Upper lobe of left lung (tissue), 6 donors: ENCODE measurements at regions not wholly inside any gene's neighbourhood (a gene's known extent, or its start where the extent isn't known, plus 50 kb on each side); places are given as distances from the start of the nearest gene placed in this dataset.

Experiments
- ATAC-seq, 2 donors: fragments of 200-7000 bp; cut with Tn5 transposase; one replicate each; pipeline ENCODE4 v1.9.1; 2022; ENCODE audit warnings: mild to moderate bottlenecking in 2 of 2, moderate library complexity in 2 of 2; ENCODE audit not compliant: low FRiP score in 2 of 2
- DNase-seq, 2 donors: peaks; one replicate each; pipeline ENCODE4 v3.0.0-alpha.2; 2019 to 2020
- H3K27ac ChIP-seq, 4 donors: fragments of 200-600 bp; sonication (generic); one replicate each; pipeline ENCODE4 v1.5.1; 2016 to 2019
- H3K27me3 ChIP-seq, 4 donors: fragments of 200-600 bp; sonication (generic); one replicate each; pipeline ENCODE4 v1.5.1; 2017 to 2019
- H3K36me3 ChIP-seq, 4 donors: fragments of 200-600 bp; sonication (generic); one replicate each; pipeline ENCODE4 v1.5.1; 2016 to 2019
- H3K4me1 ChIP-seq, 4 donors: fragments of 200-600 bp; sonication (generic); one replicate each; pipeline ENCODE4 v1.5.1; 2018 to 2019
- H3K4me3 ChIP-seq, 4 donors: fragments of 200-600 bp; sonication (generic); one replicate each; pipeline ENCODE4 v1.5.1; 2017 to 2019; ENCODE audit warnings: mild to moderate bottlenecking in 2 of 4, moderate library complexity in 1 of 4
- H3K9me3 ChIP-seq, 4 donors: fragments of 200-600 bp; sonication (generic); one replicate each; pipeline ENCODE4 v1.5.1; 2018 to 2019
- CTCF ChIP-seq, 6 experiments: fragments of 450-650 bp in 4 of 6; fragments of 200-600 bp in 2 of 6; sonication (generic) in 2 of 6; IDR thresholded peaks; one replicate each; pipeline ENCODE4 v1.5.1; 2016 to 2019; ENCODE audit warnings: antibody characterized with exemption in 6 of 6
- EP300 ChIP-seq, 4 donors: sonication (generic); formaldehyde crosslinking; IDR thresholded peaks; one replicate each; pipeline ENCODE4 v1.5.1; 2017; ENCODE audit warnings: antibody characterized with exemption in 4 of 4, control low read depth in 2 of 4
- POLR2A ChIP-seq, 4 donors: fragments of 450-650 bp; IDR thresholded peaks; one replicate each; pipeline ENCODE4 v1.5.1; 2016 to 2017; ENCODE audit warnings: antibody characterized with exemption in 4 of 4, mild to moderate bottlenecking in 2 of 4
- POLR2AphosphoS5 ChIP-seq, 2 donors: sonication (generic); formaldehyde crosslinking; IDR thresholded peaks; one replicate each; pipeline ENCODE4 v1.5.1; 2017; ENCODE audit warnings: antibody characterized with exemption in 2 of 2
- WGBS, 2 donors: methylation state at CpG; one replicate each; pipeline ENCODE4 v1.1.5; 2017 to 2018; 5-methylcytosine and 5-hydroxymethylcytosine counted together
- donor health status: DM: no; HTN: no; CAD: no; lungs with moderate emphysema.
- donor health status: DM: no; HTN: yes; CAD: no; lungs with severe emphysema.

GRCh38 chr3:150255826-150256225 is 152.3 kb upstream of the TSC22D2 start:
- DNase-seq (no peak), ATAC-seq (no peak)
- Histone ChIP-seq H3K36me3 (no peaks in the 10 kb centered on the region), H3K4me3 (no peak overlapping the region), H3K4me1 (peaks cover 0 to 3% (median 0%) of the 10 kb centered on the region in 4 donors), H3K9me3 (no peaks in the 10 kb centered on the region), H3K27ac (no peak overlapping the region), H3K27me3 (no peaks in the 10 kb centered on the region)
- TF ChIP-seq EP300 (IDR thresholded peaks at IDR 0.05) = no peak
- no peak for TF ChIP-seq POLR2A (IDR thresholded peaks at IDR 0.05)
- TF ChIP-seq CTCF (IDR thresholded peaks at IDR 0.05) = no peak
- TF ChIP-seq POLR2AphosphoS5 (IDR thresholded peaks at IDR 0.05) = no peak

- Histone ChIP-seq H3K27ac (peak overlapping the region in 2 of 4 donors; percentile 9 to 37), H3K9me3 (no peaks in the 10 kb centered on the region), H3K27me3 (no peaks in the 10 kb centered on the region), H3K36me3 (no peaks in the 10 kb centered on the region), H3K4me1 (peaks cover 0 to 3% (median 0%) of the 10 kb centered on the region in 4 donors), H3K4me3 (no peak overlapping the region)
- ATAC-seq (peak in 1 of 2 donors; percentile 10), DNase-seq (no peak)
- TF ChIP-seq EP300 (IDR thresholded peaks at IDR 0.05) = no peak
- no peak for TF ChIP-seq POLR2AphosphoS5 (IDR thresholded peaks at IDR 0.05)
- WGBS, 2 donors = 49 to 69% methylated on average over 3 of the region's 3 CpGs
Measured at GRCh38 chr3:150255413-150255812, 152.7 kb upstream of the TSC22D2 start.

DNA sequence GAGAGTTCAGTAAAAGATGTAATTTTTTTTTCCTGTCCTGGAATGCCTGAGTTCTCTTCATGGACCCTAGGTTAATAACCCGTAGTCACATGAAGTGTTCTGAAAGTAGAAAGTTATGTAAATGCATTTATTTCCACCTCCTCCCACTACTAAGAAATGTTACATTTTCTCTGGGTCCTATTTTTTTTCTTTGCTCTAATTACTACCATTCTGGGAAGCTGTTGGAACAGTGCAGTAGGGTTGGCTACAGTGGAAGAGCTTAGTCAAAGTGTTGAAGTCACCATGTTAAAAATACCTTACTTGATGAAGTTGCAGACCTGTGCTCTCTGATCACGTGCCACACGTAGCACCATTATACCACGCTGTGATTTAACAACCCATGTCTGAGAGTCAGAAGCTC is 153.8 kb upstream of the TSC22D2 start:
- WGBS, 2 donors = 78 to 89% methylated on average over 4 of the region's 4 CpGs
- DNase-seq (no peak), ATAC-seq (no peak)
- peaks cover 0 to 3% (median 0%) of the 10 kb centered on the region in 4 donors for H3K4me1 ChIP-seq
- TF ChIP-seq POLR2A (IDR thresholded peaks at IDR 0.05) = no peak
- no peak for TF ChIP-seq CTCF (IDR thresholded peaks at IDR 0.05)
- TF ChIP-seq POLR2AphosphoS5 (IDR thresholded peaks at IDR 0.05) = no peak
- no peak overlapping the region for H3K4me3 ChIP-seq
- H3K27me3 ChIP-seq = no peaks in the 10 kb centered on the region
- H3K36me3 ChIP-seq = no peaks in the 10 kb centered on the region
- no peaks in the 10 kb centered on the region for H3K9me3 ChIP-seq
- no peak overlapping the region for H3K27ac ChIP-seq

DNA sequence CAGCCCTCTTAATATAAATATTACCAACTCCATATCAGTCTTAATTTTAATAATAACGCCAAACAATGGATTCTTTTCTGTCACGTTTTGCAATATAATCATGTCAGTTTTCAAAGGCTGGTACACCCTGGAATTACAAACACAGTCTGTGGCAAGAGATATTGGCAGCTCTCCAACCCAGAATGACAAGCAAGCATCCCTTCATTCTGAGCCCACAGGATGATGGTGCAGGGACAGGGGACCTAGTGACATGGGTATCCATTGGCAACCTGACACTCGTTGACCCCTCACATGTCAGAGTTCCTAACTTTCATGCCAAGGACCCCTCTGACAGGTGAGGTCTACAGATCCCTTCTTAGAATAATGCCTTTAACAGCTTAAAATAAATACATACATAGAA is 154.5 kb upstream of the TSC22D2 start:
- no peak overlapping the region for H3K4me3 ChIP-seq
- DNase-seq = peak in 1 of 2 donors; percentile 28
- H3K36me3 ChIP-seq = no peaks in the 10 kb centered on the region
- no peak for ATAC-seq
- no peaks in the 10 kb centered on the region for H3K27me3 ChIP-seq
- no peaks in the 10 kb centered on the region for H3K9me3 ChIP-seq
- WGBS, 2 donors = 29 to 38% methylated on average over 3 of the region's 3 CpGs
- H3K27ac ChIP-seq = no peak overlapping the region
- TF ChIP-seq POLR2A (IDR thresholded peaks at IDR 0.05) (no peak), POLR2AphosphoS5 (IDR thresholded peaks at IDR 0.05) (no peak), EP300 (IDR thresholded peaks at IDR 0.05) (no peak), CTCF (IDR thresholded peaks at IDR 0.05) (no peak)
- peaks cover 0 to 3% (median 0%) of the 10 kb centered on the region in 4 donors for H3K4me1 ChIP-seq

- H3K27me3 ChIP-seq = no peaks in the 10 kb centered on the region
- H3K4me1 ChIP-seq = peaks cover 0 to 3% (median 0%) of the 10 kb centered on the region in 4 donors
- DNase-seq (no peak), ATAC-seq (no peak)
- 39 to 46% methylated on average over 2 of the region's 2 CpGs for whole genome bisulfite sequencing, 2 donors
- TF ChIP-seq EP300 (IDR thresholded peaks at IDR 0.05) (no peak), POLR2AphosphoS5 (IDR thresholded peaks at IDR 0.05) (no peak), POLR2A (IDR thresholded peaks at IDR 0.05) (no peak), CTCF (IDR thresholded peaks at IDR 0.05) (no peak)
- H3K27ac ChIP-seq = no peak overlapping the region
- no peaks in the 10 kb centered on the region for H3K36me3 ChIP-seq
- no peaks in the 10 kb centered on the region for H3K9me3 ChIP-seq
- H3K4me3 ChIP-seq = no peak overlapping the region
Measured at GRCh38 chr3:150252462-150252861, 155.6 kb upstream of the TSC22D2 start.
